ENCODE measurements at regions not wholly inside any gene's neighbourhood (a gene's known extent, or its start where the extent isn't known, plus 50 kb on each side); places are given as distances from the start of the nearest gene placed in this dataset.
"Not testable (repeated sequence)": the region's sequence is repeated elsewhere in the genome, so short reads cannot be mapped to it uniquely, and the experiment has no call there.

DNA sequence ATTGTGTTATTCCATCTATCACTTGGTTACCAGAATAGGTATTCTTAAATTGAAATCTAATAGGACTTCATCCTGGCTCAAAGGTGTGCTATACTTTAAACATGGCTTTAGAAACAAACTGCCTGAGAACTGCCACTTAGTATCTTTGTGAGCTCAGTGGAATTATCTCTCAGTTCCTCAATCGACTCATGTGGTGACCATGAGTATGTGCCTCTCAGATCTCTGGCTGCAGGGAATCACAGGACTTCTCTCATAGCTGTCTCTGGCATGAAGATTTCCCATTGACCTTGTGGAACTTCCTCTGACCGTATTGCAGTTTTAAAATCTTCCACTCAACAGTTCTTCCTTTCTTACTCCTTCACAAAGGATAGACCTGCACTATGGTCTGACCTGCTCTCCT, 681.9 kb upstream of the BOD1L1 start:
- no peak for DNase-seq (ENCODE audit: low read depth in 3 of 3)

DNA sequence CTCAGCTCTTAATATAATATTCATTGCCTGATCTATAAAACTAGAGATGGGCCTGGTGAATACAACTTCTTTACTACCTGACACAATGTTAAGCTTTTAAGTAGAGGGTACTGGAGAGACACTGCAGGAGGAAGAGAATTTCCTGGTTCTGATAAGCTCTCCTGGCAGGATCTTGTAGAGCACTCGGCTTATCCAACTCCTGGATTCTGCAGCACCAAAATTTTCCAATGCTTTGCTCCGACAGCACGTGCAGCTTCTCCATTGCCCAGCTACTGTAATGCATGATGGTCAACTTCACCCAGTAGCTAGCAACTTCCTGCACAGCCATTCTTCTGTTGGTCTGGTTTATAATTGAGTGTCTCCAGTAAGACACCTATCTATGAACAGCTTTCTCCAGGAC, 686.2 kb upstream of the BOD1L1 start:
- no peak for DNase-seq (ENCODE audit: low read depth in 3 of 3)

DNA sequence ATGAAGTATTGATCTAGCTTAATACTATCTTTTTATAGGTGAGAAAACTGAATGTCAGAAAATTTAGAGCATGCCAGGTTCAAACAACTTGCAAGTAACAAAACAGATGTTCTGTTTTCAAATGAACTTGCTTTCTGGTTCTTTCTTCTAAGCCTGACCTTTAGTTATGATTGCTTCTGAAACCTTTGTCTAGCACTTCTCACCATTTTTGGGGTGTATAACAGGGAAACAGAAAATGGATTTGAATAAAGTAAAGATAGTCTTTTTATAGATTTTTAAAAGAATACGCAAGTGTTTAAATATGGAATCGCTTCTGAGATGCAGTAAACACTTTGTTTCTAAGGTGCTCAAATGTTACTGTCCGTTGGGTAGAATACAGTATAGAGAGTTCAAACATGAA, 687.2 kb upstream of the CPEB2 start:
- DNase-seq (ENCODE audit: low read depth in 3 of 3), result no peak

DNA sequence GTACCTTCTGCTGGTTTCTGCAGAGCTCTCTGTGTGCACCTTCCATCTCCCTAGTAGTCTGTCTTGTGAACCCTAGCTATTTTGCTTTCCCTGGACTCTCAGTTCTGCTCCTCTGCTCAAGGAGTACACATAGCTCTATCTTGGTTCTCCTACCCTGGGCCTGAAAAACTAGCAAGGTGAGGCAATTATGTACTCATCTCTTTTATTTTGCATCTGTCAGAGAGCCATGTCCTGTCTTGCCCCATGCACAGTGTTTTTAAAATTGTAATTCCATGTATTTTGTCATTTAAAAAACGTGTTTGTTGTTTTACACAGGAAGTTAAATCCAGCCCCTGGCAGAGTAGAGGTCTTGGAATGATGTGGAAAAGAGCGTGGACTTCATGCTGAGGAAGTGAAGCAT, 684.9 kb upstream of the CPEB2 start:
- DNase-seq (ENCODE audit: low read depth in 3 of 3), result no peak

DNA sequence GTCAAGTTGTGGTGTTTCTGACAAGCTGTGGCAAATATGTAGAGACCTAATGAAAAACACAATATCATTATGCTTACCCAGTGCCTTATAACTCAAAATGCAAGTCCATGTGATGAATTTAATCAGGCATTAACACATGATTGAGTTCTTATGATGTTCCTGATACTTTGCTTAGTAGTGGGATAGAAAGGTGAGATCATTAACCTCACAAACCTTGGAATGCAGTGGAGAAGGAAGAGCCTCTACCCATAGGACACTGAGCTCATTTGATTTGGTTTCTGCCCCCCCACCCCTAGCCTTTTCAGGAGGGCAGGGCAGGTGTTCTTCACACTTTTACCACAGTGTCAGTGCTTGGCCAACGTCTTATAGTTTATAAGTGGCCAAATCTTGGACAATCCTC, 683.6 kb upstream of the CPEB2 start:
- DNase-seq (ENCODE audit: low read depth in 3 of 3), result no peak

DNA sequence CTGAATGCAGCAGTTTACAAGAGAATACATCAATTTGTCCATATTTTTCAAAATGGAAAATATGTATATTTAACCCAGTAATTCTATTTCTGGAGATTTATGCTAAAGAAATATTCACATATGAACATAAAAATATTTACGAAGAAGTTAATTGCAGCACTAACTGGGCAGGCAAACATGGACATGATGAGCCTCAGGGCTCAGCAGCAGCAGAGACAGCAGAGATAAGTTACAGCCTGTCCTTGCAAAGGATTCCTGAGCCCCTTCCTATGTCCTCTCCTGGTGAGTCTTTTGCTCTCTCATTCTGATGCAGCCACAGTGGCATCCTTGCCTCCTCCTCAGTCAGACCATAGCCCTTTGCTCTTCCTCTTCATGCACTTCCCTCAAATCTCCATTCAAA, 680.6 kb upstream of the CPEB2 start:
- no peak for DNase-seq (ENCODE audit: low read depth in 3 of 3)

DNA sequence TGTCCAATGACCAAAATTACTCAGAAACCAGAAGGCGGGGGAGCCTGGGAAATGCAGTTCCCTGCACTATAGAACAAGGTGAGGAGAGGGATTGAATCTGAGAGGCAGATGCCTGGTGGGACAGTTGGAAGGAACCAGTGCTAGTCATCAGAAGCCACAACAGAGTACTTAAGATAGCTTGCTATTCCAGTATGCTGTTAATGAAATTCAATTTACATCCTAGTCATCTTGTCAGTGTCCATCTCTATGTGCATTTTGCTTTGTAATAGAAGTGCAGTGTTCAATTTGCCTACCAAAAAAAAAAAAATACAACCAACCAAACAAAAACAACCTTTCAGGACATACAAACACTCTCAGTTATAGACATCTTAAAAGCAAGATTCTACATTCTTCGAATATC, 679.1 kb upstream of the CPEB2 start:
- DNase-seq (ENCODE audit: low read depth in 3 of 3), result no peak

DNA sequence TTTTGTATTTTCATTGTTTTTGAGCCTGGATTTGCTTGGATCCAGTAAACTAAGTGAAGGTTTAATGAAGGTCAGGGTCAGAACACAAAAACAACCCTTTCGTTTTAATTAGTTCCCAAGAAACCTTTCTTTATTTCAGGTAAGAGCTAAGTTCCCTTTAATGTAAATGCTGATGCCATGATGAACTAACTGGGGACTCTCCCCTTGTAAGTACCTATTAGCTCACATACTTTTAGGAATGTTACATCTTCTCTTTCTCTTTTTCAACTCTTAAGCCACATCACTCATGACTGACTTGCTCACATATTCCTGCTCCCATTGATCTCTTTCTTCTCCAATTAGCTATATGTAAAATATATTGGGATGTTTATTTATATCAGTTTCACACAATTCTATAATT, 673.1 kb upstream of the CPEB2 start:
- DNase-seq (ENCODE audit: low read depth in 3 of 3), result no peak

DNA sequence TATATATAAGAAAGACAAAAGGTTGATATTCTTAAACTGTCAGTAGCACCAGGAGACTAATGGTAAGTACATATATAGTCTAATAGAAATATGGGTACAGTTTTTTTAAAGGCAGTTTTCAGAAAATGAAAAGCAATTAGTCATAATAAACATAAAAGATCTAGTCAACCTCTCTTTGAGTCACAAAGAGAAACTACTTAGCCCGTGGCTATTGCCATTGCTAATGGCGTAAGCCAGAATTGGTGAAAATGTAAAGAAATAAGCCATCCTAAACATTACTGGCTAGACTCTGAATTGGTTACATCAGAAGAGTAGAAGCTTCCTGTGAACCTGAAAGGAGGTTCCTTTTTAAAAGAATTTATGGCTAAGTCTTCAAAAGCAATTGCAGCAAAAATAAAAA, 668.7 kb upstream of the CPEB2 start:
- no peak for DNase-seq (ENCODE audit: low read depth in 3 of 3)

DNA sequence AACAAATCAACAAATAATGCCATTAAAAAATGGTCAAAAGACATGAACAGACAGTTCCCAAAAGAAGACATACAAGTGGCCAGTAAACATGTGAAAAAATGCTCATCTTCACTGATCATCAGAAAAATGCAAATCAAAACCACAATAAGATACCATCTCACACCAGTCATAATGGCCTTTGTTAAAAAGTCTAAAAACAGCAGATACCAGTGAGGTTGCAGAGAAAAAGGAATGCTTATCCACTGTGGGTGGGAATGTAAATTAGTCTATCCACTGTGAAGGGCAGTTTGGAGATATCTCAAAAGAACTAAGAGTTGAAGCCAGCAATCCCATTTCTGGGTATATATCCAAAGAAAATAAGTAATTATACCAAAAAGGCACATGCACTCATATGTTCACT, 668.1 kb upstream of the CPEB2 start:
- DNase-seq (ENCODE audit: low read depth in 3 of 3), result no peak

DNA sequence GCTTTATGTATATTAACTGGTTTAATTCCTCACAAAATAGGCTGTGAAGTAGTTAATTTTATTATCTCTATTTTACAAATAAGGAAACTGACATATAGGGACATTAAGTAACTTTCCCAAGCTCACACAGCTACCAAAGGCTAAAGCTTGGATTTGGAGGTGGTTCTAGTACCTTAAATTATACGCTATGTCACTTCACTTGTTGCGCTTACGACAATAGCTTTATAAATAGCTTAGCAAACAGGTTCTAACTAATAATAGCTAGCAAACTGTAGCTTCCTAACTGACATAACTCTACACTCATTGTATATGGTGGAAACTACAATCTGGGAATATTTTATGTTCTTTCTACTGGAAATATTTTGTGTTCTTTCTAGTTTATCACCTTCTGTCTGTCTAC, 666.4 kb upstream of the CPEB2 start:
- DNase-seq (ENCODE audit: low read depth in 3 of 3), result no peak

DNA sequence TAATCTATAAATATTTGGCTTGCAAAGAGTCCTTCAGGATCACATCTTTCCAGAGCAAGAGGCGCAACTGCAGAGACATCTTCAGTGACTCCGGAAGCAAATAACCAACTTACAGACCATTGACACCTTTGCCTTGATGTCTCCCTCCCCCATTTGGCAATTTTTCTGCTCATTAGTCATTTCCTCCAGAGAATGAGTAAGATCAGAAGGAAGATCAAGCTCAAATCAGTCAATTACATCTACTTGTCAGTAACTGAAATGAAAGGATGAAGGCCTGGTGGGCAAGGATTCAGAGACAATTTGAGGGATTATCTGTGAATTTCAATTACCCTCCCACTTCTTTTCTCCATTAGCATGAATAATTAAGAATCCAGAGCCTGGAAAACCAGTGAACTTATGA, 665.6 kb upstream of the CPEB2 start:
- no peak for DNase-seq (ENCODE audit: low read depth in 3 of 3)

DNA sequence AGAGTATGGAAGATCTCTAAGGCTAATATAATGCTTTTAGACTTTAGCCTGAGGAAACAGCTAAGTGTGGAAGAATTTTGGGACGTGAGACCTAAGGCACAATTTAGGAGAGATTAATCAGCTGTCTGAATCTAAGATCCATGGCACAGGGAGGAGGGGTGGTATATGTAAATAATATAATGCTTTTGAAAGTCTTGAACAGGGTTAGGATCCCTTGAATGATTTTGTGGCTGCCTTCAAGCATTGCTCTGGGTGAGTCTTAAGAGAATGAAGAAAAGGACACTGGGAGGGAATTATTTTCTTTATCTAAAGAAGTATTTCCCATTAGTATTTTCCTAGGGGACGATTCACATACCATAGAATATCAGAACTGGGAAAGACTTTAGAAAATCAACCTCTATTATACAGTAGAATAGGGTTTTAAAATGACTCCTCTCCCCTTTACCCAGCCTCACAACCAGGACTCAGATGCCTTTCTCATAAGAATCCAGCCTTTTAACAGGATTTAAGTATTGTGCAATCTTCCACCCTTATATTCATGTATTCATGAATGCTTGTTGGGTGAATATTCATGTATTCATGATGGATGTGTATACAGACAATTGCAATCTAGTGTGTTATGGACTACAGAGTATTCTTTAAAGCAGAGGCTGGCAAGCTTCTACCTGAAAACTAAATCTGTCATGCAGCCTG, 664.2 kb upstream of the CPEB2 start:
- no peak for DNase-seq (ENCODE audit: low read depth in 3 of 3)

DNA sequence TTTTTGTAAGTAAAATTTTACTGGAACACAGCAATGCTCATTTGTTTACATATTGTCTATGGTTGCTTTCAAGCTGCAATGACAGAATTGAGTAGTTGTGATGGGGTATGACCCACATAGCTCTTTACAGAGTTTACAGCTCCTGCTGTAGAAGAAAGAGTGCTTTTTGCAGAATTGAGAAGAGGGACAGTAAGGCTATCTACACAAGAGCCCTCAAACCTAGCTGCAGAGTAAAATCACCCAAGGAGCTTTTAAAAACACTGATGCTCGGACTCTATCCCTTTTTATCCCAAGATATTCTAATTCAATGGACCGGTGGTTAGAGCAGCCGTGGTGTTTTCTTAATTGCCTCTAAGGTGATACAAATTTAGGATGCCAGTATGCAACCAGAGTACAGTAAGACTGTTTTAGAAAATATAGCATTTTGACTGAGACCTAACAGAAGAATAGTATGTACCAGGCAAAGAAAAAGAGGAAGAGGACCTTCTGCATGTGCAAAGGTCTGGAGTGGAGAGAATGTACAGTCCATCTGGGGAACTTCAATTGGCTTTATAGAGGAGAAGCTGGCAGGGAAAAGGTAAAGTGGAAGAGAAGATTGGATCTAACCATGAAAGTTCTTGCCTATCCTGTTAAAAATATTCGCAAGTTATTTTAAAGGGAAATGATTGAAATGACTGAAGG, 663.6 kb upstream of the CPEB2 start:
- DNase-seq (ENCODE audit: low read depth in 3 of 3), result no peak

DNA sequence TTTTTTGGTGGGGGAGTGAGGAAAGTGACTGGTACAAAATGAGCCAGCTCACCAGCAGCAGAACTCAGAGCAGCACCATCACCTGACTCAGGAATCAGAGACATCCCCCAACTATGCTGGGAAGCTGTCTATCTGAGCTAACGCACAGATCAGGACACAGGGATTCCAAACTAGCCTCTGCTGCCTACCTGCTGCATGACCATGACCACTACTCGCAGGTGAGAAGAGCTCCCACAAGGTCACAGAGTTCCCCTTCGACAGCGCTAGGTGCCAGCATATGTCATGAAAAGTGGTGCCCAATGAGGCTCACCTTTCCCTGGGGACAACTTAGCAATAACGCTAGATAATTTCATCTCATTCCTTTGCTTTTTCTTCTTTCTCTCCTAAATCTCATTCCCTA, 662.6 kb upstream of the CPEB2 start:
- no peak for DNase-seq (ENCODE audit: low read depth in 3 of 3)

DNA sequence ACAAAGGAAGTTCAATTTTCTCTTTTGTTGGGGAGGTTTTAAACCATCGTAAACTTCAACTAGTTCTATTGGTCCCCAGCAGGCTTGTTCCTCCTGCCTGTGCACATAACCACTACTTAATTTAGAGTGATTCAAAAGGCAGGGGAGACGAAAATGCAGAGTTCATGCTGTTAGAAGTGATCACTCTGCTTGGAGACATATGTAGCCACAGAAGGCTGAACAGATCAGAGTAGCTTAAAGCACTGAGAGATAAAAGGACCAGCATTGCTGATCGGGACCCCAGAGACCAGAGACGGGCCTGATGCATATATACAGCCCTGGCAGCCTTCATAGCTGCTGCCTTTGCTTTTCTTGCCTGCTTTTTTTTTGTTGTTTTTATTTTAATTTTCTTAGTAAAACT, 662.0 kb upstream of the CPEB2 start:
- no peak for DNase-seq (ENCODE audit: low read depth in 3 of 3)

DNA sequence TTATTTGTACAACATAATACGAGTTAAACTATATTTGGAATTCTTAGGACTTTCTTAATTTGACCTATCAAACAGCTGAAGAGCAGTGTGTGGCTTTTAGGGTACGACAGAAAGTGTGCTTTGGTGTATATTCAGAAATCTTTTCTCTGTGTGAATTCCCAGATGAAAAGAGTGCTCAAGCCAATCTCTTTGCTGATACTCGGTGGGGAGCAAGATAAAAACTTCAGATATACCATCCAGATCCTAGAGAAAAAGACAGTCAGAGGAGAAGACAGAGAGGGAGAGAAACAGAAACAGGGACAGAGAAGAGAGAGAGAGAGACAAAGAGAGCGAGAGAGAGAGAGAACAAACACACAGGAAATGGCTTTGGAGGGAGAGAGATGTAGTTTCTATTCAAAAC, 658.3 kb upstream of the CPEB2 start:
- no peak for DNase-seq (ENCODE audit: low read depth in 3 of 3)

DNA sequence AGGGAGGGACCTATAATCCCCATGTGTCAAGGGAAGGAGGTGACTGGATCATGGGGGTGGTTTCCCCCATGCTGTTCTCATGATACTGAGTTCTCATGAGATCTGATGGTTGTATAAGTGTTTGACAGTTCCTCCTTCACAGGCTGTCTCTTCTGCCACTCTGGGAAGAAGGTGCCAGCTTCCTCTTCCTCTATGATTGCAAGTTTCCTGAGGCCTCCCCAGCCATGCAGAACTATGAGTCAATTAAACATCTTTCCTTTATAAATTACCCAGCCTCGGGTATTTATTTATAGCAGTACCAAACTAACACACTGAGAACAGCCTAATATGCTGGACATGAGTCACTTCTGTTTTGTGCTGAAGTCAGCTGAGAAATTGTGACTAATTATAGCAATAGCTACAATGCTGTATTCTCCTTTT, 656.9 kb upstream of the CPEB2 start:
- no peak for DNase-seq (ENCODE audit: low read depth in 3 of 3)

DNA sequence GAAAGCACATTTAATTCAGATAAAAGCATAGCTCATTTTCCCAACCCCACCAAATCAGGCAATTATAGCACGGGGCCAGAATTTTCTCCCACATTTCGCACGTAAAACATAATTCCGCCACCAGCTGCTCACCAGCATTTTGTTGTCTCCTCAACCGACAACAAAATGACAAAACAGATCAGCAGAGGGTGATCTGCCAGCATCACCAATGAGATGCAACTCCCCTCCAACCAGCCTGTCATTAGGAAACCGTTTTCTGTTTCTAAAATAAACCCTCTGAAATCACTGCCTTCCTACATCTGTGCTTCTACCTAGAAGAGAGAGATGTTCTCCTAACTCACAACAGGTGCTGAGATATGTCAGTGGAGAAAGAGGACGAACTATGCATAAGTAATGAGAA, 654.8 kb upstream of the CPEB2 start:
- no peak for DNase-seq (ENCODE audit: low read depth in 3 of 3)

DNA sequence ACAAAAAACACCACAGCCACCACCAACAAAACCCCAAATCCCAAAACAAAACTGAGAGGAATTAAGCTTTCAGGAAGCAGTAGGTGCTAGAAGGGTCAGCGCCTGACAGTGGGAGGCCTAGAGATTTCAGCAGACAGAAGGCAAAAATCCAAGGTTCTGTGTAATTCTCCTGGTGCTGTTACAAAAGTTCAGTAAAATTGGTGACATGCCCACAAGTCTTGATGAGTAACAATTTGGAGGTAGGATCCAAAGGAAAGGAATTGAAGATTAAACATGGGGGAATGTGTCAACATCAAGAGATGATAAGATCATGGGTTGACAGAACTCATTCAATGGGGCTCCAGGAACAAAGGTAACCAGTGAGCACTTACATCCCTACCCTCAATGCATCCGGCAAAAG, 653.8 kb upstream of the CPEB2 start:
- DNase-seq (ENCODE audit: low read depth in 3 of 3), result no peak

DNA sequence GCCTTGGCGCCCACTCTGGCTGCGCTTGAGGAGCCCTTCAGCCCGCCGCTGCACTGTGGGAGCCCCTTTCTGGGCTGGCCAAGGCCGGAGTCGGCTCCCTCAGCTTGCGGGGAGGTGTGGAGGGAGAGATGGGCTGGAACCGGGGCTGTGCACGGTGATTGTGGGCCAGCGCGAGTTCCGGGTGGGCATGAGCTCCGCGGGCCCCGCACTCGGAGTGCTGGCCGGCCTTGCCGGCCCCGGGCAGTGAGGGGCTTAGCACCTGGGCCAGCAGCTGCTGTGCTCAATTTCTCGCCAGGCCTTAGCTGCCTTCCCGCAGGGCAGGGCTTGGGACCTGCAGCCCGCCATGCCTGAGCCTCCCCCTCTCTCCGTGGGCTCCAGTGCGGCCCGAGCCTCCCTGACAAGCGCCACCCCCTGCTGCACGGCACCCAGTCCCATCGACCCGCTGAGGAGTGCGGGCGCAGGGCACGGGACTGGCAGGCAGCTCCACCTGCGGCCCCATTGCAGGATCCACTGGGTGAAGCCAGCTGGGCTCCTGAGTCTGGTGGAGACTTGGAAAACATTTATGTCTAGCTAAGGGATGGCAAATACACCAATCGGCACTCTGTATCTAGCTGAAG, 643.6 kb upstream of the CPEB2 start:
- not testable (repeated sequence) for DNase-seq (ENCODE audit: low read depth in 3 of 3)

DNA sequence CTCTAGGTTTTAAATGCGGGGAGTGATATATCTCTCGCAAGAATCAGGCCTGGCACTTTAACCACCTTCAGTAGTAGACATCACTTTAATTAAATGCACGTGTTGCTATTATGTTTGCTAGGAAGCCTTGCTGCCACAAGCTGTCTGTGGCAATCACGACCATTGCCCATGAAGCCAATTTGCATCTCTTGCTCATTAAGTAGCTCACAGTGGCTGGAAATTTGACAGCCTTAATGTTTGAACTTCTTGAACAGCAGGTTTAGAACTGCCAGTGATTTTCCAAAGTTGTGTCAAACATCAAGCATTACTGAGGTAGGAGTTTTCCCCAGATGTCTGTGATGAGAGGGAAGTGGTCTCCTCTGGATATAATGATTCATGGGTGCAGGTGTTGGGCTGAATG, 642.3 kb upstream of the CPEB2 start:
- DNase-seq (ENCODE audit: low read depth in 3 of 3), result no peak

DNA sequence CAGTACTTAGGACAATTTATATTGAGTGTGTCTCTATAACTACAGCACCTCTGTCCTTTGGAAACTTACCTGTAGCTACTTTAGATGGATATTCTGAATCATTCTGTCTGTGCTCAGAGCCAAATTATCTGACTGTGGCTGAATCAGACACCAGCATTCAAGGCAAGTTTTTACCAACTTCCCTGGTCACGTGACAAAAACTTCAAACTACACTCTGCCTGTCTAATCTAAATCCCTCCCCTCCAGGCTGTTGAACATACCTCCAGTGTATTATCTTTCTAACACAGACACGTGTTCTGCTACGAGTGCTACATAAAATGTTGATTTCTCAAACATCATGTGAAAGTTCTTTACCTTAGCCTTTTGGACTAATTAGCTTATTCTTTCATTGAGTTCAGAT, 641.2 kb upstream of the CPEB2 start:
- no peak for DNase-seq (ENCODE audit: low read depth in 3 of 3)

DNA sequence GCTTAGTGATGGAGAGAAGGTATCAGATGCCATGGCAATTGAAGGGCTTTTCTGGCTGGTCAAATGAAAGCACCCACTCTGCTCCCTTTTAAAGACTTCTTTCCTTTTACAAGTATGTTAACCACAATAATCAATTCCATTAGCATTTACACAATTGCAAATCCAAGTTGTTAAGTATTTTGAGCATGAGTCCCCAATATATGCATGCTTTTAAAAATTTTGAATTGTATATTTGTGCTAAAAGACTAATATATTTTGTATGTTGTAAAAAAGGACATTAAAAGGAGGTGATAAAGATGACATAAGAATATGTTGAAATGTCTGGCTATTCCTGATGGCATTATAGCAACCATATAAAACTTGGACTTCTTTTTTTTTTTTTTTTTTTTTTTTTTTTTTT, 639.9 kb upstream of the CPEB2 start:
- DNase-seq (ENCODE audit: low read depth in 3 of 3), result no peak

Measured in stimulated activated CD4-positive, alpha-beta T cell treated with anti-CD3 and anti-CD28 coated beads, TNF-alpha, amount 100 ng/mL, for 4 hours (primary cell).